ENCODE measurements at regions not wholly inside any gene's neighbourhood (a gene's known extent, or its start where the extent isn't known, plus 50 kb on each side); places are given as distances from the start of the nearest gene placed in this dataset.

- no peak for DNase-seq (ENCODE audit: low spot score)
- Mint-ChIP-seq H3K4me3 (ENCODE audit: unreplicated experiment) (no peak overlapping the region), H3K27ac (ENCODE audit: unreplicated experiment) (no peak overlapping the region), H3K4me1 (ENCODE audit: unreplicated experiment) (peaks cover 6% of the 10 kb centered on the region), H3K27me3 (ENCODE audit: unreplicated experiment) (no peaks in the 10 kb centered on the region), H3K9me3 (ENCODE audit: unreplicated experiment) (no peaks in the 10 kb centered on the region), H3K36me3 (ENCODE audit: low read depth, unreplicated experiment) (no peaks in the 10 kb centered on the region)
- TF ChIP-seq CTCF (IDR thresholded peaks at IDR 0.05; ENCODE audit: unreplicated experiment), result no peak
Observed at GRCh38 chr4:14667624-14668151, 334.6 kb upstream of the CPEB2 start.

GRCh38 chr4:14668296-14668695 lies 334.0 kb upstream of the CPEB2 start:
- DNase-seq (ENCODE audit: low spot score), result no peak
- H3K27me3 Mint-ChIP-seq (ENCODE audit: unreplicated experiment), result no peaks in the 10 kb centered on the region
- H3K27ac Mint-ChIP-seq (ENCODE audit: unreplicated experiment), result no peak overlapping the region
- peaks cover 6% of the 10 kb centered on the region for H3K4me1 Mint-ChIP-seq (ENCODE audit: unreplicated experiment)
- no peak overlapping the region for H3K4me3 Mint-ChIP-seq (ENCODE audit: unreplicated experiment)
- no peaks in the 10 kb centered on the region for H3K9me3 Mint-ChIP-seq (ENCODE audit: unreplicated experiment)
- no peak for TF ChIP-seq CTCF (IDR thresholded peaks at IDR 0.05; ENCODE audit: unreplicated experiment)
- no peaks in the 10 kb centered on the region for H3K36me3 Mint-ChIP-seq (ENCODE audit: low read depth, unreplicated experiment)

- Mint-ChIP-seq H3K36me3 (ENCODE audit: low read depth, unreplicated experiment) (no peaks in the 10 kb centered on the region), H3K4me3 (ENCODE audit: unreplicated experiment) (no peak overlapping the region), H3K27ac (ENCODE audit: unreplicated experiment) (no peak overlapping the region), H3K27me3 (ENCODE audit: unreplicated experiment) (no peaks in the 10 kb centered on the region), H3K4me1 (ENCODE audit: unreplicated experiment) (peaks cover 6% of the 10 kb centered on the region), H3K9me3 (ENCODE audit: unreplicated experiment) (no peaks in the 10 kb centered on the region)
- DNase-seq (ENCODE audit: low spot score), result no peak
- TF ChIP-seq CTCF (IDR thresholded peaks at IDR 0.05; ENCODE audit: unreplicated experiment), result no peak
Observed at GRCh38 chr4:14669371-14669770, 332.9 kb upstream of the CPEB2 start.

- H3K27me3 Mint-ChIP-seq (ENCODE audit: unreplicated experiment), result no peaks in the 10 kb centered on the region
- H3K9me3 Mint-ChIP-seq (ENCODE audit: unreplicated experiment), result no peaks in the 10 kb centered on the region
- DNase-seq (ENCODE audit: low spot score), result no peak
- no peak overlapping the region for H3K27ac Mint-ChIP-seq (ENCODE audit: unreplicated experiment)
- H3K4me3 Mint-ChIP-seq (ENCODE audit: unreplicated experiment), result no peak overlapping the region
- peaks cover 6% of the 10 kb centered on the region for H3K4me1 Mint-ChIP-seq (ENCODE audit: unreplicated experiment)
- no peak for TF ChIP-seq CTCF (IDR thresholded peaks at IDR 0.05; ENCODE audit: unreplicated experiment)
- no peaks in the 10 kb centered on the region for H3K36me3 Mint-ChIP-seq (ENCODE audit: low read depth, unreplicated experiment)
Observed at GRCh38 chr4:14671146-14671545, 331.1 kb upstream of the CPEB2 start.

- no peak overlapping the region for H3K27ac Mint-ChIP-seq (ENCODE audit: unreplicated experiment)
- H3K27me3 Mint-ChIP-seq (ENCODE audit: unreplicated experiment), result no peaks in the 10 kb centered on the region
- H3K36me3 Mint-ChIP-seq (ENCODE audit: low read depth, unreplicated experiment), result no peaks in the 10 kb centered on the region
- no peak for TF ChIP-seq CTCF (IDR thresholded peaks at IDR 0.05; ENCODE audit: unreplicated experiment)
- peaks cover 13% of the 10 kb centered on the region for H3K4me1 Mint-ChIP-seq (ENCODE audit: unreplicated experiment)
- DNase-seq (ENCODE audit: low spot score), result no peak
- no peak overlapping the region for H3K4me3 Mint-ChIP-seq (ENCODE audit: unreplicated experiment)
- no peaks in the 10 kb centered on the region for H3K9me3 Mint-ChIP-seq (ENCODE audit: unreplicated experiment)
Observed at GRCh38 chr4:14675279-14675985, 326.8 kb upstream of the CPEB2 start.
